Nephron (organoid): ENCODE measurements at regions not wholly inside any gene's neighbourhood (a gene's known extent, or its start where the extent isn't known, plus 50 kb on each side); places are given as distances from the start of the nearest gene placed in this dataset.
A peak's percentile ranks its signal among the peaks of the same experiment; 100 is the strongest.

Experiments used
- H3K27ac Mint-ChIP-seq, 3 experiments: 2 replicates each; pipeline ENCODE4 v1.8.0; 2020; ENCODE audit warnings: mixed read lengths in 3 of 3, mild to moderate bottlenecking in 2 of 3, moderate library complexity in 1 of 3
- H3K27me3 Mint-ChIP-seq: 2 replicates; pipeline ENCODE4 v1.8.0; 2021; ENCODE audit warnings: low read depth, mild to moderate bottlenecking, moderate library complexity, mixed read lengths
- H3K36me3 Mint-ChIP-seq: 2 replicates; pipeline ENCODE4 v1.8.0; 2020; ENCODE audit warnings: low read depth, mixed read lengths
- H3K4me1 Mint-ChIP-seq: 2 replicates; pipeline ENCODE4 v1.8.0; 2020; ENCODE audit warnings: mixed read lengths
- H3K4me3 Mint-ChIP-seq, 3 experiments: 2 replicates each; pipeline ENCODE4 v1.8.0; 2020; ENCODE audit warnings: mild to moderate bottlenecking in 3 of 3, mixed read lengths in 3 of 3, moderate library complexity in 2 of 3
- H3K9me3 Mint-ChIP-seq: 2 replicates; pipeline ENCODE4 v1.8.0; 2020; ENCODE audit warnings: mixed read lengths
- TF ChIP-seq, protein P1 (sequence below), 3 experiments: fragments of 200-600 bp; sonication (generic); IDR thresholded peaks; one replicate each; pipeline ENCODE4 v1.5.0; 2021; ENCODE audit warnings: antibody characterized with exemption in 3 of 3; ENCODE audit not compliant: unreplicated experiment in 3 of 3

DNA sequence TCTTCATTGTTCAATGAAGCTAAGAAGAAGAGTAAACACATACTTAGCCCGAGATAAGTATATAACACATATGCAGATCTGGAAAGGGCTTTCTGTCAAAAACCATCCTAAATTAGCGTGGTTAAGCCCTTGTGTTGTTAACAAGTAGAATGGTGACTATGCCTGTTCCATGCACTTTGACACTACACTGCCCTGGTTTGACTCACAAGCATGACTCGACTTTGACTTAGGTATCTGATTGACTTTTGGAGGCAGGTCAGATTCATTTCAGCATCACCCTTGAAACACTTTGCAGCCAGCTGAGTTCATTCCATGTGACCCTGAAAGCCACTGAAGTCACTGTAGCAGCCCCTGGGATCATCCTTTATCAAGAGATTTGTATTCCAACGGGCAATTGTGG is 239.8 kb downstream of the TBX18 start:
- Mint-ChIP-seq H3K27me3 (peaks cover 5% of the 10 kb centered on the region), H3K4me1 (peaks cover 27% of the 10 kb centered on the region), H3K4me3 (no peak overlapping the region), H3K27ac (no peak overlapping the region), H3K9me3 (peaks cover 2% of the 10 kb centered on the region), H3K36me3 (no peaks in the 10 kb centered on the region)
- TF ChIP-seq, protein P1, sequence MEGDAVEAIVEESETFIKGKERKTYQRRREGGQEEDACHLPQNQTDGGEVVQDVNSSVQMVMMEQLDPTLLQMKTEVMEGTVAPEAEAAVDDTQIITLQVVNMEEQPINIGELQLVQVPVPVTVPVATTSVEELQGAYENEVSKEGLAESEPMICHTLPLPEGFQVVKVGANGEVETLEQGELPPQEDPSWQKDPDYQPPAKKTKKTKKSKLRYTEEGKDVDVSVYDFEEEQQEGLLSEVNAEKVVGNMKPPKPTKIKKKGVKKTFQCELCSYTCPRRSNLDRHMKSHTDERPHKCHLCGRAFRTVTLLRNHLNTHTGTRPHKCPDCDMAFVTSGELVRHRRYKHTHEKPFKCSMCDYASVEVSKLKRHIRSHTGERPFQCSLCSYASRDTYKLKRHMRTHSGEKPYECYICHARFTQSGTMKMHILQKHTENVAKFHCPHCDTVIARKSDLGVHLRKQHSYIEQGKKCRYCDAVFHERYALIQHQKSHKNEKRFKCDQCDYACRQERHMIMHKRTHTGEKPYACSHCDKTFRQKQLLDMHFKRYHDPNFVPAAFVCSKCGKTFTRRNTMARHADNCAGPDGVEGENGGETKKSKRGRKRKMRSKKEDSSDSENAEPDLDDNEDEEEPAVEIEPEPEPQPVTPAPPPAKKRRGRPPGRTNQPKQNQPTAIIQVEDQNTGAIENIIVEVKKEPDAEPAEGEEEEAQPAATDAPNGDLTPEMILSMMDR (IDR thresholded peaks at IDR 0.05; ENCODE audit: unreplicated experiment in 3 of 3) = no peak

DNA sequence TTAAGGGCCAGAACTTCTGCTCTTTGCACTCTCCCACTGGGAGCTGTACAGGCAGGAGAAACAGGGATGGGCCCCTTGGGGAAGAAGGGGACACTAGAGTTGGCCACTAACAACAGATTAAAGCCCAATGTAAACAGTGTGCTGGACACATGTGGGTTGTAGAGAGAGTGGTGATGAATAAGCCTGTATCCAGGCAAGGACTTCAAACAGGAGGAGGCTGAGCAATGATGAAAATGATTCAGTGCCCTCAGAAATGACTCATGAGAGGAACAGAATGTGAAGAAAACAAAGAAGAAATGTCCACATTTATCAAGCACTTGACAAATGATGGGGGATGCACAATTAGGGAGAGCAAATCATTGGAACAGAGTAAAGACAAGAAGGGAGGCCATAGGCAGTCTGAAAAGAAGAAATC is 242.3 kb downstream of the TBX18 start:
- H3K36me3 Mint-ChIP-seq = no peaks in the 10 kb centered on the region
- H3K9me3 Mint-ChIP-seq = no peaks in the 10 kb centered on the region
- TF ChIP-seq, protein P1 (IDR thresholded peaks at IDR 0.05; ENCODE audit: unreplicated experiment in 3 of 3) = no peak
- peak overlapping the region; percentile 1 to 79 (median 65) for H3K27ac Mint-ChIP-seq
- no peak overlapping the region for H3K4me3 Mint-ChIP-seq
- H3K4me1 Mint-ChIP-seq = peaks cover 40% of the 10 kb centered on the region
- peaks cover 5% of the 10 kb centered on the region for H3K27me3 Mint-ChIP-seq

DNA sequence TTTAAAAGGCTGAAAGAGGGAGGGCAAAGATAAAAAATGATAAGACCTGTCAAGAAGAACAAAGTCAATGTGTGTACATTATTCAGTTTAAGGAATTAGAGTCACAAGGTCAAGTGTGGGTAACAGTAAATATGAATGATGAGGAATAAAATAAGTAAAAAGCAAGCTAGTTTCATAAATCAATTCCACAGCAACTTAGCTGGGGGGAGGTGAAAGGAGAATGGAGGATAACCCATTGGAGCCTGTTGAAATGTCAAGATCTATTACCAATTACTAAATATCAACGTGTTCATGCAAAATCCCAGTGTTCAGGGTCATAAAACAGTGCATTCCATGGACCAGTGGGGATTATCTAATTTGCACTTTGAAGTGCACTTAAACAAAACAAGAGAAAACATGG is 242.9 kb downstream of the TBX18 start:
- TF ChIP-seq, protein P1 (IDR thresholded peaks at IDR 0.05; ENCODE audit: unreplicated experiment in 3 of 3) = no peak
- Mint-ChIP-seq H3K36me3 (no peaks in the 10 kb centered on the region), H3K4me3 (no peak overlapping the region), H3K4me1 (peaks cover 40% of the 10 kb centered on the region), H3K27ac (peak overlapping the region; percentile 1 to 79 (median 34)), H3K27me3 (peaks cover 4% of the 10 kb centered on the region), H3K9me3 (no peaks in the 10 kb centered on the region)

DNA sequence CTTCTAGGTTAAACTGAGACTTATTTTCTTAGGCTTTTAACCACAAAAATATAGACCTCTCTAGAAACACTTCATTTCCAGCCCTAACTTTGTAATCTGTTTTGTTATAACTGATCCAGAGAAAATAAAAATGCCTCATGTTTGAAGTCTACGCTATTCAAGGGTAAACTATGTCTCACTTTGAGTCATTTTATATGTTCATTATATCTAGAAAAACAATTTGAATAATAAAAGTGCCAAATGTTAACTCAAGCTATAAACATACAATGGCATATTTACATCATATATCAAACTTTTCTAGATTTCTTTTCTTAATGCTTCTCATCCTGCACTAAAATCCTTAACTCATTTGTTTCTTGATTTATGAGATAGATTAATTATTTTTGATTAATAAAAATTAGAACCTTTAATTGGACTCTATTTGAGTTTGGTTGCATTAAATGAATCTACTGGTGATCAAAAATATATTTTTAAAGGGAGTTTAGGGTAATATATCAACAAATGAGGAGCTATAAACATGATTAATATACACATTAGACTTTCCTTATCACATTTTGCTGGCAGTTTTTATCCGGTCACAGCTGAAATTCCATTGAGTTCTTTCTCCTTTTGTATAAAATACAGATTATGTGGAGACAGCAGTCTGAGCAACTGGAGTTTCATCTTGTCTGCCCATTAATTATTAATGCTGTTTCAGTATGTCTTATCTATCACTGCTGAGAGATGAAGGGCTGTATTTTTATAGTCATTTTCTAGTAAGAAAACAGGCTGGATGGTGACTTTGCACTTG is 246.5 kb downstream of the TBX18 start:
- Mint-ChIP-seq H3K4me1 (peaks cover 51% of the 10 kb centered on the region), H3K27me3 (no peaks in the 10 kb centered on the region), H3K27ac (peak overlapping the region; percentile 81 to 95 (median 92)), H3K9me3 (no peaks in the 10 kb centered on the region), H3K36me3 (no peaks in the 10 kb centered on the region), H3K4me3 (no peak overlapping the region)
- TF ChIP-seq, protein P1 (IDR thresholded peaks at IDR 0.05; ENCODE audit: unreplicated experiment in 3 of 3) = no peak

DNA sequence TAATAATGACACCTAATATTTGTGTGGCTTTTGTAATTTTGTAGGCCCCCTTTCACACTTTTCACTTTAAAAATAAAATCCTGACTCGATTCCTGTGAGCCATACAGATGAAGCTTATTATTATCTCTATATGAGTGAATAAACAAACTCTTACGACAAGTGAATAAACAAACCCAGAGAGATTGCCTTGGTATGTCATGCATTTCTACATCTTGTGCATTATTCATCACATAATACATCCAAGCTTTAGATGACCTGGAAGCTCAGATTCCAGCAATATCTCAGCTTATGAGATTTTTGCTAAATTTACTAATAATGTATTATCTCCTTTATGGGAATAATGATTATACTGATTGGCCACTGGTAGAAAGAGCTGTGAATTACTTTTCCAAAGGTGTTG is 248.2 kb downstream of the TBX18 start:
- Mint-ChIP-seq H3K36me3 (no peaks in the 10 kb centered on the region), H3K27me3 (no peaks in the 10 kb centered on the region), H3K4me1 (peaks cover 38% of the 10 kb centered on the region), H3K27ac (peak overlapping the region in 1 of 3 experiments; percentile 95), H3K4me3 (no peak overlapping the region), H3K9me3 (no peaks in the 10 kb centered on the region)
- TF ChIP-seq, protein P1 (IDR thresholded peaks at IDR 0.05; ENCODE audit: unreplicated experiment in 3 of 3) = no peak

DNA sequence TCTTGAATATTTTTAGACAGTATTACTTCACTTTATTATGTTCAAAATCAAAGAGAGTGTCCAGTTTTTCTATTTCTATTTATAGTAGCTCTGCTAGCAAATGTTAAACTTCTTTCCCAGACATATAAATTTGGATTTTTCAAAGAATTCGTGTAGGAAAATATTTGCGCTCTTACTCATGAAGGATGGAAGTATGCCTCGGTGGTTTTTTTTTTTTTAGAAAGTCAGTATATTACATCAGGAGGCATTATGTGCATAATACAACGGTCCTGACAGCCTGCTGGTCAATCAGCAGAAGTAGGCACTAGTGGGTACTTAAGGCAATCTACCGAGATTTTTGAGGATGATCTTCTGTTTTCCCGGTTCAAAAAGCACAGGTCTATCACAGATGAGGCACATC is 249.3 kb downstream of the TBX18 start:
- H3K27ac Mint-ChIP-seq = peak overlapping the region in 2 of 3 experiments; percentile 10 to 73
- no peaks in the 10 kb centered on the region for H3K27me3 Mint-ChIP-seq
- H3K36me3 Mint-ChIP-seq = no peaks in the 10 kb centered on the region
- TF ChIP-seq, protein P1 (IDR thresholded peaks at IDR 0.05; ENCODE audit: unreplicated experiment in 3 of 3) = no peak
- no peaks in the 10 kb centered on the region for H3K9me3 Mint-ChIP-seq
- H3K4me3 Mint-ChIP-seq = no peak overlapping the region
- peaks cover 29% of the 10 kb centered on the region for H3K4me1 Mint-ChIP-seq
